ENCODE measurements at regions not wholly inside any gene's neighbourhood (a gene's known extent, or its start where the extent isn't known, plus 50 kb on each side); places are given as distances from the start of the nearest gene placed in this dataset.

- DNase-seq (ENCODE audit: low read depth) = no peak
These were observed 264.8 kb downstream of the TBL1XR1 start for GRCh38 chr3:176932433-176932832.

- DNase-seq (ENCODE audit: low read depth) = no peak
These were observed 265.3 kb downstream of the TBL1XR1 start for GRCh38 chr3:176931991-176932390.

GRCh38 chr3:176930942-176931341 is 266.3 kb downstream of the TBL1XR1 start:
- DNase-seq (ENCODE audit: low read depth) = no peak

DNA sequence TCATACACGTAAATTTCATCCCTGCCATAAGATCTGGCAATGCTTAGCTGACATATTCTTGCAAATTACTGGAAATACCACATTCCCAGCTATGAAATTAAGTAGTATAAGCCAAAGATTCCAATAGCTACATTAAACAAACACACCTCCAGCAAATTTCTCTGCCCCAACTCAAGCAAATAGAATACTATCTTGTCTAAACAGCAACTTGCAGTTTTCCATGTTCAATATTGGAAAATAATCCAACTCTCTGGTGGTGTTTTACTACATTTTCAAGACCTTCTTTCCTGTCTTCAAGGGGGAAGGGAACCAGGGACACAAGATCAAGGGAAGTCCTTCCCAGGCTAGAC is 268.7 kb downstream of the TBL1XR1 start:
- DNase-seq (ENCODE audit: low read depth) = no peak

- DNase-seq (ENCODE audit: low read depth) = no peak
These were observed 269.3 kb downstream of the TBL1XR1 start for GRCh38 chr3:176927706-176928581.

GRCh38 chr3:176927280-176927679 is 270.0 kb downstream of the TBL1XR1 start:
- DNase-seq (ENCODE audit: low read depth) = no peak

GRCh38 chr3:176926688-176927087 is 270.6 kb downstream of the TBL1XR1 start:
- no peak for DNase-seq (ENCODE audit: low read depth)

GRCh38 chr3:176926034-176926433 is 271.2 kb downstream of the TBL1XR1 start:
- DNase-seq (ENCODE audit: low read depth) = no peak

GRCh38 chr3:176920766-176921160 is 276.5 kb downstream of the TBL1XR1 start:
- DNase-seq (ENCODE audit: low read depth) = no peak

DNA sequence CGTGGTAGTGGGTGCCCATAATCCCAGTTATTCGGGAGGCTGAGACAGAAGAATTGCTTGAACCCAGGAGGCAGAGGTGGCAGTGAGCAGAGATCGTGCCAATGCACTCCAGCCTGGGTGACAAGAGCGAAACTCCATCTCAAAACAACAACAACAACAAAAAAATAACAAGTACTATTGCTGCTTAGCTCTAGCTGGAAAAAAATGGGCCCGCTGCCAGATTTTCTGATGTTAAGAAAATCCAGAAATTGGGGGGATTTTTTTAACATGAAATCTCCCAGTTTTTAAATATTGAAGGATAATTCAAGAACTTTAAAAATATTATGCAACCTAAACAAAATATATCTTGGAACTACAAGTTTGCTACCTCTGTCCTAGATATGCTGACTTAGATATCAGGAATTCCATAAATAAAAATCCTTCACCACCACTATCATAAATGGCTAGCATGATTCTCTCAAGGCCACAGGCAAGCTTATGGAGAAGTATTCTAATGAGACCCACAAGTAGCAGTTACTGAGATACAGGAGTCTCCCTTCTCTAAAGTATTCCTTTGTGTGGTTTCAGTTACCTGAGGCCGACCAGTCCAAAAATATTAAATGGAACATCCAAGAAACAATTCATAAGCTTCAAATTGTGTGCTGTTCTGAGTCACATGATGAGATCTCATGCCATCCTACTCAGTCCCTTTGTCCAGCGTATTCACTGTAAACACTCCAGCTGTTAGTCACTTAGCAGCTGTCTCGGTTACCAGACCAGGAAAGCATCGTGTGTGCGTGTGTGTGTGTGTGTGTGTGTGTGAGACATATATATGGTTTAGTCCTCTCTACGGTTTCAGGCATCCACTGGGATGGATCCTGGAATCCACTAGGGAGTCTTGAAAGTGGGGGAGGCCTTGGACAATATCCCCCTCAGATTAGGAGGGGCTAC is 277.2 kb downstream of the TBL1XR1 start:
- no peak for DNase-seq (ENCODE audit: low read depth)

DNA sequence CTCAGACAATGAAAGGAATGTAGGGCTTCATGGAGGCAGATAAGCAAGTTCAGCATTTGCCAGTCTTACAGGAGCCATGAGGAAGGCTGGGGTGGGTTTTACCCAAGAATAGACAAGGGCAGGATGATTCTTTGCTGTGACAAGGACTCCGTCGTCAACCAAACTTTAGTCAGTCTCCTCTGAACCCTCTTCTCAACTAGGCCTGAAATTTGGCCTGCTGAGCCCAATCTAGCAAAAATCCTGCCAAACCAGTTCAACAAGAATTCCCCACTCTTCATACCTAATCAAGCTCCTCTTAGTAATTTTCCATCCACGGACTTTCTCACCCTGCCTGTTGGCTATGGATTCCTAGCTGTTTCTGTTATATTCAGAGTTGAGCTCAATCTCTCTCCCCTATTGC is 280.5 kb downstream of the TBL1XR1 start:
- DNase-seq (ENCODE audit: low read depth) = no peak

DNA sequence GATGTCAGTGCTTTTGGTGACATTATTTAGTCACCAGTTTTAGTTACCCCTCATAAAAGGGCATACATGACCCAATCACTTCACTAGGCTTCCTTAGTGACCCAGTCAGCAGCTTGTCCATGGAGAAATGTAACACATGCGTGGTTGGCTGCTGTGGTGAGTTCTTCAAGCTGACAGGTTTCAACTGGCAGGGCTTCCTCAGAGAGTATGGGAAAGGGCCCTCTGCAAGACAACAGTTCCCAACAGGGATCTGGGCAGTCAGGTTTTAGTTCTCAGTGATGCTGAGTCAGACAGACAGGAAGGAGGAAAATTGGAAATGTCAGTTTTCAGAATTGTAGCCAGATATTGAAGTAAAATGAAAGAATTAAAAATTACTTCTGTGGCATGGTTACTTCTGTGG is 282.5 kb downstream of the TBL1XR1 start:
- DNase-seq (ENCODE audit: low read depth) = no peak

DNA sequence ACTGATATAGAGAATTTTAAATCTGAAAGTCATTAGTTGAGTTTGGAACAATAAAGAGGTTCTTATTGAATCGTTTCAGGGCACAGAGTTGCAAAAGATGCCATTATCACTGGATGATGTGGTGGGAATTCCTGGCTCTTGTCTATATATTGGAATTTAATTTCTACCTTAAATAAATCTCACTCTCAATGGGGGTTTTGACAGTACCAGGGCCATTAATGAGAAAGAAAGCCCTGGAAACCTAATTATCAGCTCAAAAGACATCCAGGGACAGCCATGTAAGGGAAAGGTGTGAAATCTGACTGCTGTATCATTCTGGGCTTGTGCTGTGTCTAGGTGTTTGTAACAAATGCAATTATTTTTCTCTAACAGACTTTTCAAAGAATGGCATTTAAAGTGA is 285.7 kb downstream of the TBL1XR1 start:
- DNase-seq (ENCODE audit: low read depth) = no peak

GRCh38 chr3:176909044-176909443 is 288.2 kb downstream of the TBL1XR1 start:
- no peak for DNase-seq (ENCODE audit: low read depth)

GRCh38 chr3:176906046-176906905 is 291.0 kb downstream of the TBL1XR1 start:
- no peak for DNase-seq (ENCODE audit: low read depth)

DNA sequence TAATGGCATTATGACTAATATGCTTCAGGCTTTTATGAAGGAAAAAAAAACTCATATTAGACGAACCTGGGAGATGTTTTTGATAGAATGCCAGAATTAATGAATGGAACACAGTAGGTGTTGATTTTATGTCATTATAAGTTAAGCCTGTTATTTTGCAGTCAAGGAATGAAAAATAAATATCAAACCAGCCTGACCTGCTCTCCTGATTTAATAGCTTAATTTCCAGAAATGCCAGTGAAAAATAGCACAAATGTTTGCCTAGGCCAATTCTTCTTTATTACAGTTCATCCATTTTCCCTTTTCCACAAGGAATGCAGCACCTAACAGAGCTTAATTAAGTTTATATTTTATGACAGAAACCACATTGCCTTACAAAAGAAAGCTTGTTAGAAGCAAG is 292.0 kb downstream of the TBL1XR1 start:
- no peak for DNase-seq (ENCODE audit: low read depth)

- no peak for DNase-seq (ENCODE audit: low read depth)
These were observed 292.8 kb downstream of the TBL1XR1 start for GRCh38 chr3:176904506-176904905.

DNA sequence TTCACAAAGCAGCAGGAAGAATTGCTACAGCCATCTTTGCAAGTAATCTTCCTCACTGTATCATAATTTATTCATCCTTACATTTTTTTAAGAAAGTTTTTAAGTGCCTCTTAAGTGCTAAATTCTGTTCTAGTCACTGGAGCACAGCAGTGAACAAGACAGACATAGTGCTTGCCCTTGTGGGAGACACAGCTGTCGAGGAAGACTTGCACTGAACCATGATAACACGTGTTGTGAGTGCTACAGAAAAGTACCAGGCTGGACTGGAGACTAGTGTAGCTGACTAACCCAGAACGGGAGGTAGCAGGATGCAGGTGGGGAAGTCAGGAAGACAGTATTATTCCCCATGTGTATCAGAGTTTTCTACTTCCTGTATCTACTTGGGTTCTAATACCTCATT is 300.6 kb downstream of the TBL1XR1 start:
- DNase-seq (ENCODE audit: low read depth) = no peak

- DNase-seq (ENCODE audit: low read depth) = no peak
These were observed 301.1 kb downstream of the TBL1XR1 start for GRCh38 chr3:176896165-176896564.

GRCh38 chr3:176879710-176880109 is 317.6 kb downstream of the TBL1XR1 start:
- DNase-seq (ENCODE audit: low read depth) = no peak

DNA sequence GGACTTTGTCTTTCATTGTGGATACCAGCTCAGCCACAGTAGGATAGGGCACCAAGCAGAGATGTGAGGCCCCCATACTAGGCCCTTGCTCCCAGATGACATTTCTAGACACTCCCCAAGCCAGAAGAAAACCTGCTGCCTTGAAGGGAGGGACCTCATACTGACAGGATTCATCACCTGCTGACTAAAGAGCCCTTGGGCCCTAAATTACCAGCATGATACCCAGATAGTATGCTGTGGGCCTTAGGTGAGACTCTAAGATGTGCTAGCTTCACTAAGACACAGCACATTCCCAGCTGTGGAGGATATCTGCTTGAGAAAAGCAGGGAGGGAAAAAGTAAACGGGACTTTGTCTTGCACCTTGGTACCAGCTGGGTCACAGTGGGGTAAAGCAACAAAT is 324.0 kb downstream of the TBL1XR1 start:
- no peak for DNase-seq (ENCODE audit: low read depth)

- DNase-seq (ENCODE audit: low read depth) = peak; percentile 31
These were observed 324.5 kb downstream of the TBL1XR1 start for GRCh38 chr3:176872771-176873209.
